CD14-positive monocyte (primary cell): ENCODE measurements at regions not wholly inside any gene's neighbourhood (a gene's known extent, or its start where the extent isn't known, plus 50 kb on each side); places are given as distances from the start of the nearest gene placed in this dataset.

Source experiments
- DNase-seq, 3 donors: peaks; one replicate each; pipeline ENCODE4 v3.0.0-alpha.2; 2011 to 2022
- H2AFZ ChIP-seq: 2 replicates; pipeline ENCODE4 v1.6.0; 2012; ENCODE audit warnings: mild to moderate bottlenecking, low read depth, low read length, inconsistent platforms; ENCODE audit not compliant: insufficient read depth, poor library complexity, severe bottlenecking
- H3K27ac ChIP-seq, 2 donors: 1 replicate in 1 of 2; 2 replicates in 1 of 2; pipeline ENCODE4 v1.5.1; 2012 to 2013; ENCODE audit warnings: low read length in 2 of 2, control low read depth in 1 of 2, inconsistent platforms in 1 of 2, low read depth in 1 of 2, mild to moderate bottlenecking in 1 of 2
- H3K27me3 ChIP-seq, 2 donors: one replicate each; pipeline versions ENCODE4 v1.6.0 to v1.6.1; 2011 to 2013; ENCODE audit warnings: low read length in 2 of 2; ENCODE audit not compliant: control insufficient read depth in 2 of 2, insufficient read depth in 2 of 2
- H3K36me3 ChIP-seq, 2 donors: replicated peaks in 1 of 2; 1 replicate in 1 of 2; 2 replicates in 1 of 2; pipeline versions ENCODE4 v1.5.1 to v1.6.1; 2012 to 2013; ENCODE audit warnings: low read length in 2 of 2, control low read depth in 1 of 2, inconsistent platforms in 1 of 2, mild to moderate bottlenecking in 1 of 2; ENCODE audit not compliant: insufficient read depth in 2 of 2, control insufficient read depth in 1 of 2
- H3K4me1 ChIP-seq, 2 donors: 1 replicate in 1 of 2; 2 replicates in 1 of 2; pipeline versions ENCODE4 v1.5.1 to v1.6.1; 2012 to 2013; ENCODE audit warnings: low read length in 2 of 2, control low read depth in 1 of 2, inconsistent platforms in 1 of 2, mild to moderate bottlenecking in 1 of 2, moderate library complexity in 1 of 2; ENCODE audit not compliant: insufficient read depth in 2 of 2, control insufficient read depth in 1 of 2
- H3K4me2 ChIP-seq: replicated peaks from 2 replicates; pipeline ENCODE3; 2012; ENCODE audit warnings: low read length, moderate library complexity, mild to moderate bottlenecking; ENCODE audit not compliant: poor library complexity, severe bottlenecking; ENCODE audit errors: extremely low read depth
- H3K4me3 ChIP-seq, 3 experiments: fragments of 200-600 bp in 1 of 3; sonication (generic) in 1 of 3; replicated peaks in 1 of 3; 1 replicate in 2 of 3; 2 replicates in 1 of 3; pipeline ENCODE4 v1.5.1; 2011 to 2013; ENCODE audit warnings: low read length in 3 of 3, mild to moderate bottlenecking in 3 of 3, control low read depth in 2 of 3, low read depth in 2 of 3, inconsistent platforms in 1 of 3, moderate library complexity in 1 of 3
- H3K79me2 ChIP-seq: 2 replicates; pipeline ENCODE4 v1.6.0; 2012; ENCODE audit warnings: mild to moderate bottlenecking, control low read depth, inconsistent platforms, low read length, moderate library complexity; ENCODE audit not compliant: insufficient read depth
- H3K9ac ChIP-seq: 2 replicates; pipeline ENCODE4 v1.6.0; 2017; ENCODE audit warnings: low read length, mild to moderate bottlenecking; ENCODE audit not compliant: insufficient read depth, poor library complexity, severe bottlenecking
- H3K9me3 ChIP-seq, 2 donors: replicated peaks in 1 of 2; 1 replicate in 1 of 2; 2 replicates in 1 of 2; pipeline versions ENCODE4 v1.5.1 to v1.6.1; 2012 to 2013; ENCODE audit warnings: low read length in 2 of 2, control low read depth in 1 of 2; ENCODE audit not compliant: control insufficient read depth in 1 of 2, insufficient read depth in 1 of 2
- H4K20me1 ChIP-seq: 2 replicates; pipeline ENCODE4 v1.6.0; 2012; ENCODE audit warnings: mild to moderate bottlenecking, low read length, control low read depth, moderate library complexity; ENCODE audit not compliant: insufficient read depth
- H3K27ac Mint-ChIP-seq, 7 donors: one replicate each; pipeline ENCODE4 v1.8.0; 2020; ENCODE audit warnings: mild to moderate bottlenecking in 7 of 7, mixed read lengths in 7 of 7, moderate library complexity in 6 of 7, inconsistent platforms in 2 of 7
- H3K27me3 Mint-ChIP-seq, 3 donors: one replicate each; pipeline ENCODE4 v1.8.0; 2021 to 2022; ENCODE audit warnings: low read depth in 3 of 3, mild to moderate bottlenecking in 3 of 3, mixed read lengths in 3 of 3, moderate library complexity in 3 of 3, inconsistent platforms in 1 of 3
- H3K36me3 Mint-ChIP-seq, 2 donors: one replicate each; pipeline ENCODE4 v1.8.0; 2020; ENCODE audit warnings: mixed read lengths in 2 of 2, inconsistent platforms in 1 of 2, mild to moderate bottlenecking in 1 of 2
- H3K4me1 Mint-ChIP-seq: one replicate; pipeline ENCODE4 v1.8.0; 2020; ENCODE audit warnings: mild to moderate bottlenecking, mixed read lengths
- H3K4me3 Mint-ChIP-seq, 2 donors: one replicate each; pipeline ENCODE4 v1.8.0; 2020; ENCODE audit warnings: mild to moderate bottlenecking in 2 of 2, mixed read lengths in 2 of 2, moderate library complexity in 1 of 2
- H3K9me3 Mint-ChIP-seq, 7 donors: one replicate each; pipeline ENCODE4 v1.8.0; 2020 to 2022; ENCODE audit warnings: mixed read lengths in 7 of 7, mild to moderate bottlenecking in 6 of 7, moderate library complexity in 6 of 7, inconsistent platforms in 2 of 7
- CTCF ChIP-seq: fragments of 200-600 bp; IDR thresholded peaks from one replicate; pipeline ENCODE4 v1.8.0; 2022; ENCODE audit warnings: antibody characterized with exemption, mild to moderate bottlenecking
- WGBS: methylation state at CpG from one replicate; pipeline ENCODE4 v1.1.5; 2013; ENCODE audit warnings: missing lambda C conversion rate; ENCODE audit not compliant: insufficient coverage; 5-methylcytosine and 5-hydroxymethylcytosine counted together
- intact Hi-C, 2 donors: fragments of 100-400 bp; cut with micrococcal nuclease; formaldehyde crosslinking; loops; one replicate each; pipeline versions ENCODE4 v1.15.0 to v1.15.1; 2023

DNA sequence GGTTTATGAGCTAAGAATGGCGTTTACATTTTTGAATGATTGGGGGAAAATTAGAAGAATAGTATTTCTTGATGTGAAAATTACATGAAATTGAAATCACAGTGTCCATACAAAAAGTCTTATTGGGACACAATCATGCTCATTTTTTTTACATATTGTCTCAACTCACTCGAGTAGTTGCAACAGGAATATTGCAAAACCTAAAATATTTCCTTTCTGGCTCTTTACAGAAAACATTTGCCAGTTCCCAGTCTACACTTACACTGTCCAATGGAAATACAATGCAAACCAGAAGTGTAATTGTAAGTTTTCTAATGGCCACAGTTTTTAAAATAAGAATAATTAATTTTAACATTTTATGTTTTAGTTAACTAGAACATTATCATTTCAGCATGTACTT lies 137.8 kb downstream of the SAMMSON start:
- peaks cover 0 to 4% of the 10 kb centered on the region in 2 donors for H3K4me1 ChIP-seq
- H3K4me1 Mint-ChIP-seq = peaks cover 6% of the 10 kb centered on the region
- H3K79me2 ChIP-seq = no peaks in the 10 kb centered on the region
- peaks cover 0 to 5% (median 0%) of the 10 kb centered on the region in 7 donors for H3K9me3 Mint-ChIP-seq
- intact Hi-C loops = no loop called here
- H3K36me3 ChIP-seq = no peaks in the 10 kb centered on the region
- H3K9me3 ChIP-seq = no peaks in the 10 kb centered on the region
- H4K20me1 ChIP-seq = no peaks in the 10 kb centered on the region
- no CpG with 5 or more reads among the region's 2 CpGs for WGBS
- no peaks in the 10 kb centered on the region for H3K27me3 ChIP-seq
- H3K4me3 ChIP-seq = no peak overlapping the region
- DNase-seq = no peak
- H3K4me3 Mint-ChIP-seq = no peak overlapping the region
- H3K27ac Mint-ChIP-seq = no peak overlapping the region
- no peaks in the 10 kb centered on the region for H3K36me3 Mint-ChIP-seq
- no peak overlapping the region for H3K4me2 ChIP-seq
- H3K27ac ChIP-seq = no peak overlapping the region
- peaks cover 0 to 3% (median 0%) of the 10 kb centered on the region in 3 donors for H3K27me3 Mint-ChIP-seq
- H3K9ac ChIP-seq = no peak overlapping the region
- no peak overlapping the region for H2AFZ ChIP-seq
- no peak for TF ChIP-seq CTCF

GRCh38 chr3:70138606-70139005 lies 139.1 kb downstream of the SAMMSON start:
- Histone ChIP-seq H4K20me1 (no peaks in the 10 kb centered on the region), H3K36me3 (no peaks in the 10 kb centered on the region), H3K9ac (no peak overlapping the region), H3K9me3 (no peaks in the 10 kb centered on the region), H3K79me2 (no peaks in the 10 kb centered on the region), H3K4me3 (no peak overlapping the region), H2AFZ (no peak overlapping the region), H3K4me1 (peaks cover 0 to 4% of the 10 kb centered on the region in 2 donors), H3K27ac (no peak overlapping the region), H3K27me3 (no peaks in the 10 kb centered on the region), H3K4me2 (no peak overlapping the region)
- WGBS = no CpG with 5 or more reads among the region's 1 CpG
- no peak for DNase-seq
- H3K4me1 Mint-ChIP-seq = peaks cover 6% of the 10 kb centered on the region
- H3K27ac Mint-ChIP-seq = no peak overlapping the region
- intact Hi-C loops = no loop called here
- TF ChIP-seq CTCF = no peak
- H3K4me3 Mint-ChIP-seq = no peak overlapping the region
- H3K27me3 Mint-ChIP-seq = peaks cover 0 to 3% (median 0%) of the 10 kb centered on the region in 3 donors
- H3K36me3 Mint-ChIP-seq = no peaks in the 10 kb centered on the region
- peaks cover 0 to 5% (median 0%) of the 10 kb centered on the region in 7 donors for H3K9me3 Mint-ChIP-seq
